Lower leg skin (tissue), 3 donors: ENCODE measurements at regions not wholly inside any gene's neighbourhood (a gene's known extent, or its start where the extent isn't known, plus 50 kb on each side); places are given as distances from the start of the nearest gene placed in this dataset.

Source experiments
- CTCF ChIP-seq, 3 donors: fragments of 450-650 bp; IDR thresholded peaks; one replicate each; pipeline ENCODE4 v1.5.1; 2016; ENCODE audit warnings: antibody characterized with exemption in 3 of 3, mild to moderate bottlenecking in 3 of 3, moderate library complexity in 2 of 3
- POLR2A ChIP-seq, 2 donors: fragments of 450-650 bp; IDR thresholded peaks; one replicate each; pipeline ENCODE4 v1.6.1; 2016 to 2017; ENCODE audit warnings: antibody characterized with exemption in 2 of 2, mild to moderate bottlenecking in 1 of 2, moderate library complexity in 1 of 2

DNA sequence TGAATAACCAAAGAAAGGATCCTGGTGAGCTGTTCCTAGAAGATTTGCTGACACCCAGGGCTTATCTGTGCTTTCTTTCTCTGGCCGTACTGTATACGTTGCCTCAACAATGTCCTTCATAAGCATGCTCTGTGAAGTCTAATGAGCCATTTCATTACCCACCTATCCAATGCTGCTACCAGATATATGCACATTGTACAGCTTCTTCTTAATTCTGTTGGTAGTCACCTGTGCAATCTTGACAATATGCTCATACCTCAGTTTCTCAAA lies 731.8 kb upstream of the NCAM2 start:
- no peak for TF ChIP-seq CTCF (IDR thresholded peaks at IDR 0.05)
- no peak for TF ChIP-seq POLR2A (IDR thresholded peaks at IDR 0.05)
